ENCODE measurements at regions not wholly inside any gene's neighbourhood (a gene's known extent, or its start where the extent isn't known, plus 50 kb on each side); places are given as distances from the start of the nearest gene placed in this dataset.

DNA sequence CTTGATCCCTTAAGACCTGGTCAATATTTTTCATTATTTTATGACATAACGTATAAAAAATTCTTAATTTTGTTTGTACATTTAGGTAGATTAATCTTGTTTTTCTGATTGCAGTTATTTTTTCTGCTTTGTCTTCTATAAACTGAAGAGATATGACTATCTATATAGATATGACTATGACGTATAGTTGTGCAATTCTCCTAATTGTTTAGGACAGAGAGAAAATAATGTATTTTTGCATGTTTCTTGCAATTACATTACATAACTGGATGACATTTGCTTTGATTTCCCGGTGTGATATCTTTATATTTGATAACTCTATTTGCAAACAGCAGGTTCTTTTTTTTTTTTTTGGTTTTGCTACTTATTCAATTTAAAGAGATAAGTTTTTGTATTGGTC is 310.2 kb upstream of the REG3G start:
- TF ChIP-seq, protein P1, sequence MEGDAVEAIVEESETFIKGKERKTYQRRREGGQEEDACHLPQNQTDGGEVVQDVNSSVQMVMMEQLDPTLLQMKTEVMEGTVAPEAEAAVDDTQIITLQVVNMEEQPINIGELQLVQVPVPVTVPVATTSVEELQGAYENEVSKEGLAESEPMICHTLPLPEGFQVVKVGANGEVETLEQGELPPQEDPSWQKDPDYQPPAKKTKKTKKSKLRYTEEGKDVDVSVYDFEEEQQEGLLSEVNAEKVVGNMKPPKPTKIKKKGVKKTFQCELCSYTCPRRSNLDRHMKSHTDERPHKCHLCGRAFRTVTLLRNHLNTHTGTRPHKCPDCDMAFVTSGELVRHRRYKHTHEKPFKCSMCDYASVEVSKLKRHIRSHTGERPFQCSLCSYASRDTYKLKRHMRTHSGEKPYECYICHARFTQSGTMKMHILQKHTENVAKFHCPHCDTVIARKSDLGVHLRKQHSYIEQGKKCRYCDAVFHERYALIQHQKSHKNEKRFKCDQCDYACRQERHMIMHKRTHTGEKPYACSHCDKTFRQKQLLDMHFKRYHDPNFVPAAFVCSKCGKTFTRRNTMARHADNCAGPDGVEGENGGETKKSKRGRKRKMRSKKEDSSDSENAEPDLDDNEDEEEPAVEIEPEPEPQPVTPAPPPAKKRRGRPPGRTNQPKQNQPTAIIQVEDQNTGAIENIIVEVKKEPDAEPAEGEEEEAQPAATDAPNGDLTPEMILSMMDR (IDR thresholded peaks at IDR 0.05) = no peak
- no peak for TF ChIP-seq POLR2A (IDR thresholded peaks at IDR 0.05)
- no peak for TF ChIP-seq POLR2AphosphoS5 (IDR thresholded peaks at IDR 0.05; ENCODE audit: insufficient read depth in 1 of 2, low read depth in 1 of 2)

Data from vagina (tissue), 2 donors.